GM21717 (cell line): ENCODE measurements at regions not wholly inside any gene's neighbourhood (a gene's known extent, or its start where the extent isn't known, plus 50 kb on each side); places are given as distances from the start of the nearest gene placed in this dataset.

Source experiments
- ATAC-seq: cut with Tn5 transposase; IDR thresholded peaks from one replicate; pipeline ENCODE4 v1.9.1; 2021; ENCODE audit warnings: mild to moderate bottlenecking, moderate library complexity; ENCODE audit not compliant: unreplicated experiment

- no peak for ATAC-seq
These were observed 169.0 kb downstream of the BUD13 start for GRCh38 chr11:116603728-116604323.

DNA sequence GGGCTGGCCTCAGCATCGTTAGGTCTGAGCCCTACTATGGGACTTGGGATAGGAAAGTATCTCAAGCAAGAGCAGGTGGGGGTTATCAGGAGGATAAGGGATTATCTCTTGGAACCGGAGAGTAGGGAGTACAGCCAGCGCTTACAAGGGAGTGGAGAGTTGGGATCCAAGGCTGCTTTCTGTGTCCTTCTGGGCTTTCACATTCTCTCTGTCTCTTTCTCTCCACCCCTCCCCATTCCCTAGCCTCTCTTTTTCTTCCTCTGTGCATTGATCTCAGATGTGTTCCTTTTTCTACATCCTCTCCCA is 170.2 kb downstream of the BUD13 start:
- ATAC-seq, result no peak

DNA sequence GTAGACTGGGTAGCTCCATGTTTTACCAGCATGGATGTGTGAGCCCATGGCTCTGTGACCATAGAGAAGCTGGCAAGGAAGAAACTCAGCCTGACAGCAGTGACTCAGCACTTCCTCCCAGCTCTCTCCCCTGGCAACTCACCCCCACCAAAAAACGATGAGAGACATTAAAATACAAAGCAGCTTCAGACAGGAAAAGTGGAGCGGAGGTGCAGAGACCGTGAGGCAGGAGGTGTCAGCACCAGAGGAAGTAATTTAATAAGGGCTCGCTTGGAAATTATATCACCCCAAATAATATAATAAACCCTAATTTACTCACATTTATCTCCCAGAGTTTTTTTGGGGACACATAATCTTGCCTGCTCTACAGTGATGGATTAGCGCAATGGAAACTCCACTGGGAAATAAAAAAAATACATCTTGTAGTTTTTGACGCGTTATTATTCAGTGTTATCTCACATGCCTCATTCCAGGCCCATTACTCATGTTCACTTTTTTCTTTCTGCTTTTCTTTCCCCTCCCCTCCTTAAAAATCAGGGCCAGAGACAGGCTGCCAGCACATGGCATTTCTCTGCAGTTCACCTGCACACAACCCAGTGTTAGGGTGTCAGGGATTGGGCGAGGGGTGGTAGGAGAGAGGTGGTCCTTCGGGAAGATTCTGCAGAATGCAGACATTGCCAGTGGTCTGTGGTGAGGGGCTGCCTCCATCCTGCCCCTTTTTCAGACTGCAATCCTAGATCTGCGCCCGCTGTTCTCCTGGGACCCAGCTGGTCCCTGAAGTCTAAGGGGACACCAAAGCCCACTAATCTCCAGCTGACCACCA is 170.8 kb downstream of the BUD13 start:
- ATAC-seq, result no peak

DNA sequence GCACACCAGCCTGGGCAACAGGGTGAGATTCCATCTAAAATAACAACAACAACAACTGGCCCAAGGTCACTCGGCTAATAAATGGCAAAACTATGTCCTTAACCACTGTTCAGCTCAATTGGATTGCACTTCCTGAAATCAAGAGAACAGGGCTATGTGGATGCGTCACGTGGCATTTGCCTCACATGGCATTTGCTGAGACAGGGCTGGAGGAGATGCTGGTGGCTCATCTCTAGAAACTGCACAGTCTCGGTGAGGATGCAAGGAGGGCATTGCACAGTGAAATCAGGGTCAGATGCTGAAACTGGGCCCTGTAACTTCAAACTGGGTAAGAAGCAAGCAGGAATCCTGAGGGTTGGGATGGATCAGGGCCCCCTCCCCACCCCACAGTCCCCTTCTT is 171.9 kb downstream of the BUD13 start:
- no peak for ATAC-seq

DNA sequence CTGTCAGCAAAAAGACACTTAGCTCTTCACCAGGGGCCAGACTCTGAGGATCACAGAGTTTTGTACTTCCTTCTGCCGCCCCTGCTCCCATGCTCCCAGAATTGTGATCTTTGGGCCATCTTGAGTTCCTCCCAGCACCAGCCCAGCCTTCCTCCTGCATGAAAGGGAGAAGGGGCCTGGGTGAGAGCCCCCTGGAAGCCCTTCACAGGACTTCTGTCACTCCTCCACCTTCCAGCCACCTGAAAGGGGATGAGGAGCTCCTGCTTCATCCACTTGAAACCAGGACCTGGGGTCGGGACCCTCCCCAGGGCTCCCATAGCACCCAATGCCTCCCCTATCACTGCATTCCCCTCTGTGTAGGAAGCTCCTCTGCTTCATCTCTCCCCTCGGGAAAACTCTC is 174.2 kb downstream of the BUD13 start:
- no peak for ATAC-seq

DNA sequence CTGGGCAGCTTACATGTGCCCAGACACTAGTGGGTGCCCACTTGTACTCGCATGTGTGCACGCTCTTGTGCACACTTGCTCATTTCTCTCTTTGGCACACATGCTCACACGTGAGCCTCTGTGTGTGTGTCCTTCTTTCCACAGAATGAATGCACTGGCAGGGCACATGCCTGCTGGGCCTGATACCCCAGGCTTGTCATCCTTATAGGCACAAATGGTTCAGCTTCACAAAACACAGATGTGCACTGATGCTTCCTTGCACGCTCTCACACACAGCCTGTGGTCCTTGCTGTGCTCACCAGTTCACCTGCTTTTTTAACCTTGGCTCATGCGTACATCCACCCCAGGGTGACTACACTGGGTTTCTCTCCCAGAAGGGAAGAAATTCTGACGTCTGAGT is 174.8 kb downstream of the BUD13 start:
- ATAC-seq, result no peak

GRCh38 chr11:116596346-116597260 is 176.2 kb downstream of the BUD13 start:
- no peak for ATAC-seq

GRCh38 chr11:116595305-116595880 is 177.4 kb downstream of the BUD13 start:
- no peak for ATAC-seq

DNA sequence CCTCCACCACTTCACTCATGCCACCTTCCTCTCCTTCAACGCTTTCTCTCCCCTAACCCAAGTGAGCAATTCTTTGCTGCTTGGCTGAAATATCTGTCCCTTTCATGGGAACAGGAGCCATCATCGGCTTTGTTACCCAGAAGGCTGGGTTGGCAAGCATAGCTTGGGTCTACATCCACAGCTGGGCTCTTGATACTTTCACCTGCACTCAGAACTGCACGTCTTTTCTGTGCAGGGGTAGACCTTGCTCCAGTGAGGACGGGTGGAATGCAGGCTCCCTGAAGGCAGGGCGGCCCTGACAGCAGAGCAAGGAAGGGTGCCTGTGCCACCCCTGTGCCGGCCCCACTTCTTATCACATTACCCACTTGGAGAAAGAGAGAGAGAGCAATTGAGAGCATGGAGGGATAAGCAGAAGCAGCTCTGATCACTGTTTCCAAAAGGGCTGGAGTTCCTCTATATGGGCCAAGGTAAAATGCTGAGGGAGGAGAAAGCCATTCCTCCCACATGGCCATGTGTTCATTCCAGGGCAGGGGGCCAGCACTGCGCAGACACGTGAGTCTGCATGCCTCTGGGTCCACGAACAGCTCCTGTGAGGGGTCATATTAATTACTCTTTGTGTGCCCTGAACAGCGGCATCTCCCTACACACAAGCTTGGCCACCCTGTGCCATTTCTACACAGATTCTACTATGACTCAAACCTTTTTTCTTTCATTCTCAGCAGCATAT is 181.8 kb downstream of the BUD13 start:
- ATAC-seq, result no peak

- ATAC-seq, result no peak
These were observed 183.4 kb downstream of the BUD13 start for GRCh38 chr11:116589402-116589801.

GRCh38 chr11:116586392-116586791 is 186.4 kb downstream of the BUD13 start:
- no peak for ATAC-seq

DNA sequence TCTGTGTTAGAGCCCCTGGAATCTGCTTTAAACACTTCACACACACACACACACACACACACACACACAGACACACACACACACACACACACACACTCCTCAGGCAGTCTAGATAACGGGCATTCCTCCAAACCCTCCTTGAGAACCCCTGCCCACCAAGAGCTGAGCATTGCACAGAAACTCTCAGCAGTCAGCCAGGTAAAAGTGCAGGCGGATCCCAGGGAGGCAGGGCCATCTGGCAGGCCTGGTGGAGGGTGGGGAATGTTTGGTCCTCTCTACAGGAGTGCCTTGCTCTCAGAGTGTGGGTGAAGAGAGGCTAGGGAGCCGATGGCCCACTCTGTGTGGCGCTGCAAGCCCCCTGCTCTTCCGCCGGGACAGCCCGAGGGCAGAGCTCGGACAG is 190.2 kb downstream of the BUD13 start:
- no peak for ATAC-seq

DNA sequence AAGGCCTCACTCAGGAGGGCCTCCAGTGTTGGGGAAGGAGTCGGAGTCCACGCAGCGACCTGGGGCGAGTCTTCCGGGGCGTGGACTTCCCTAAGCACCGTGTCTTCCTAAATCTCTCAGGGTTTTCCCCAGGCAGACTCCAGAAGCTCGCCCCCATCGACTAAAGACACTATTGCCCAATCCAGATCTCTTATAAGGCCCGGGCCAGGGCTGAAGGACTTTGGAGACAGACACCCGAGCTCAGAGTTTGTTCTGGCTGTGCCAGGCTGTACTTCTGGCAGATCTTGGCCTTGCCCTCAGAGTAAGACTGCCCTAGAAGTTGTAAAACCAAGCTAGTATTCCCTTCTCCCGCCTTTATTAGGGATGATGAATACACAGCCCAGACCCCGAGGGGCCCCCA is 191.4 kb downstream of the BUD13 start:
- ATAC-seq, result no peak

- no peak for ATAC-seq
These were observed 192.0 kb downstream of the BUD13 start for GRCh38 chr11:116580799-116581198.

GRCh38 chr11:116579857-116580727 is 192.7 kb downstream of the BUD13 start:
- ATAC-seq, result no peak

- no peak for ATAC-seq
These were observed 193.6 kb downstream of the BUD13 start for GRCh38 chr11:116579031-116579653.

GRCh38 chr11:116577956-116578355 is 194.8 kb downstream of the BUD13 start:
- ATAC-seq, result no peak

DNA sequence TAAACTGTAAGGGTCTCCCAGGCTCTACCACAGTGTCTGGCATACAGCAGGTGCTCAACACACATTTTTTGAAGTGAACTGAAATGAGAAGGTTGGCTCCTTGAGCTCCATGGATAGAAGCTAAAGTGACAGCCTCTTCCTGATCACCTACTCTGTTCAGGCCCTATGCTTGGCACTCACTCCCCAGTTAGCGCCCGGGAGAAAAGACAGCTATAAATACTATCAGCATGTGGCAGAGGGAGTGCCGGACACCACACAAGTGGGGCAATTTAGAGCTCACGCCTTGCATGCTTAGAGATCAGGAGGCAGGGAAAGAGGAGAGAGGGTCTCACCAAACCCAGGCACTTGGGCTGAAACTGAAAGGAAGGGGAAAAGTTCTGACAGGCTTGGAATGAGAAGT is 195.5 kb downstream of the BUD13 start:
- ATAC-seq, result no peak

GRCh38 chr11:116576526-116576925 is 196.3 kb downstream of the BUD13 start:
- ATAC-seq, result no peak
